ENCODE measurements at regions not wholly inside any gene's neighbourhood (a gene's known extent, or its start where the extent isn't known, plus 50 kb on each side); places are given as distances from the start of the nearest gene placed in this dataset.

GRCh38 chr7:41756650-41757182 is 53.8 kb upstream of the INHBA start:
- TF ChIP-seq CTCF (IDR thresholded peaks at IDR 0.05) (no peak), EZH2 (IDR thresholded peaks at IDR 0.05) (no peak), EZH2phosphoT487 (IDR thresholded peaks at IDR 0.05) (no peak)

Data from neural progenitor cell (in vitro differentiated cells).